PC-3 (cell line): ENCODE measurements at regions not wholly inside any gene's neighbourhood (a gene's known extent, or its start where the extent isn't known, plus 50 kb on each side); places are given as distances from the start of the nearest gene placed in this dataset.

Experiments used
- EZH2 ChIP-seq: fragments of 300-600 bp; sonication (generic); IDR thresholded peaks from one replicate; pipeline ENCODE4 v1.6.1; 2017; ENCODE audit warnings: antibody characterized with exemption, mild to moderate bottlenecking, low read length; ENCODE audit not compliant: unreplicated experiment
- TF ChIP-seq, protein P1 (sequence below): fragments of 300-600 bp; sonication (generic); conservative IDR thresholded peaks from 2 replicates; pipeline ENCODE4 v1.5.1; 2017; ENCODE audit warnings: antibody characterized with exemption, low read depth, mild to moderate bottlenecking, low read length

DNA sequence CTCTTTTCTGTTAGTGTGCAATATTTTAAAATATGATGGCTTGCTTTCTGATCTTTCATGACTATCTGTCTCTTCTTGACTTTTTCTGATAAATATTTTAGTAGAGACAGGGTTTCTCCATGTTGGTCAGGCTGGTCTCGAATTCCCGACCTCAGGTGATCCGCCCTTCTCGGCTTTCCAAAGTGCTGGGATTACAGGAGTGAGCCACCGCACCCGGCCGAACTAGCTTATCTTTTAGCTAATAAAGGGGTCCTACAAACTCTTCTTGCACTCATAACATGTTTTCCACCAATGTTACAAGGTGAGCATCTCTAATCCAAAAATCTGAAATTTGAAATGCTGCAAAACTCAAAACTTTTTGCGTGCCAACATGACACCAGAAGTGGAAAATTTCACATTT is 535.2 kb upstream of the PCDH20 start:
- no peak for TF ChIP-seq EZH2
- TF ChIP-seq, protein P1, sequence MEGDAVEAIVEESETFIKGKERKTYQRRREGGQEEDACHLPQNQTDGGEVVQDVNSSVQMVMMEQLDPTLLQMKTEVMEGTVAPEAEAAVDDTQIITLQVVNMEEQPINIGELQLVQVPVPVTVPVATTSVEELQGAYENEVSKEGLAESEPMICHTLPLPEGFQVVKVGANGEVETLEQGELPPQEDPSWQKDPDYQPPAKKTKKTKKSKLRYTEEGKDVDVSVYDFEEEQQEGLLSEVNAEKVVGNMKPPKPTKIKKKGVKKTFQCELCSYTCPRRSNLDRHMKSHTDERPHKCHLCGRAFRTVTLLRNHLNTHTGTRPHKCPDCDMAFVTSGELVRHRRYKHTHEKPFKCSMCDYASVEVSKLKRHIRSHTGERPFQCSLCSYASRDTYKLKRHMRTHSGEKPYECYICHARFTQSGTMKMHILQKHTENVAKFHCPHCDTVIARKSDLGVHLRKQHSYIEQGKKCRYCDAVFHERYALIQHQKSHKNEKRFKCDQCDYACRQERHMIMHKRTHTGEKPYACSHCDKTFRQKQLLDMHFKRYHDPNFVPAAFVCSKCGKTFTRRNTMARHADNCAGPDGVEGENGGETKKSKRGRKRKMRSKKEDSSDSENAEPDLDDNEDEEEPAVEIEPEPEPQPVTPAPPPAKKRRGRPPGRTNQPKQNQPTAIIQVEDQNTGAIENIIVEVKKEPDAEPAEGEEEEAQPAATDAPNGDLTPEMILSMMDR = no peak
